ENCODE measurements at regions not wholly inside any gene's neighbourhood (a gene's known extent, or its start where the extent isn't known, plus 50 kb on each side); places are given as distances from the start of the nearest gene placed in this dataset.

DNA sequence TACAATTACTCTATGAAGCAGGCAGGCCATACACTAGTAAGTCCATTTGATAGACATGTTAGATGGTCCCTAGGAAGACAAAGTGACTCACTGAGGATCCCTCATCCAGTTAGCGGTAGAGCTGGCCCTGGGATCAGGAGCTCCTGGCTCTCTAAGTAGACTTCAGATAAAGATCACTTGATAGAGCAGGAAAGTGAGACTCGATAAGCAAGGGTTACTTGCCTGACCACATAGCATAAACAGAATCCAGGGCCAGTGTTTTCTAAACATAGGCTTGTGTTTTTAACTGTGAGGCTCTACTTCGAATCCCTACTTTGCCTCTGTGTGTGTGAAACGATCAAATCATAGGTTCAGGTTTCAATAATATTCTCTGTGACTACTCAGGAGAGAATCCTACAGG is 355.2 kb upstream of the TRIB2 start:
- TF ChIP-seq YY1 (IDR thresholded peaks at IDR 0.05; ENCODE audit: insufficient read depth, insufficient read length), result no peak
- no peak for TF ChIP-seq SUZ12 (IDR thresholded peaks at IDR 0.05; ENCODE audit: extremely low read depth, insufficient read depth, insufficient read length)
